Endothelial cell (in vitro differentiated cells): ENCODE measurements at regions not wholly inside any gene's neighbourhood (a gene's known extent, or its start where the extent isn't known, plus 50 kb on each side); places are given as distances from the start of the nearest gene placed in this dataset.

Source experiments
- DNase-seq: peaks from one replicate; pipeline ENCODE4 v3.0.0; 2021; ENCODE audit warnings: low spot score
- H3K27ac Mint-ChIP-seq: one replicate; pipeline ENCODE4 v1.8.0; 2021; ENCODE audit warnings: mixed read lengths, inconsistent platforms; ENCODE audit not compliant: unreplicated experiment
- H3K27me3 Mint-ChIP-seq: one replicate; pipeline ENCODE4 v1.8.0; 2021; ENCODE audit warnings: mild to moderate bottlenecking, moderate library complexity, mixed read lengths, inconsistent platforms; ENCODE audit not compliant: unreplicated experiment
- H3K36me3 Mint-ChIP-seq: one replicate; pipeline ENCODE4 v1.8.0; 2021; ENCODE audit warnings: mild to moderate bottlenecking, low read depth, mixed read lengths, inconsistent platforms; ENCODE audit not compliant: unreplicated experiment
- H3K4me1 Mint-ChIP-seq: one replicate; pipeline ENCODE4 v1.8.0; 2021; ENCODE audit warnings: mild to moderate bottlenecking, mixed read lengths, inconsistent platforms; ENCODE audit not compliant: unreplicated experiment
- H3K4me3 Mint-ChIP-seq: one replicate; pipeline ENCODE4 v1.8.0; 2021; ENCODE audit warnings: mild to moderate bottlenecking, mixed read lengths, inconsistent platforms; ENCODE audit not compliant: unreplicated experiment
- H3K9me3 Mint-ChIP-seq: one replicate; pipeline ENCODE4 v1.8.0; 2021; ENCODE audit warnings: mixed read lengths, inconsistent platforms; ENCODE audit not compliant: unreplicated experiment
- TF ChIP-seq, protein P1 (sequence below): fragments of 200-600 bp; sonication (generic); IDR thresholded peaks from one replicate; pipeline ENCODE4 v1.5.0; 2021; ENCODE audit warnings: antibody characterized with exemption; ENCODE audit not compliant: unreplicated experiment

DNA sequence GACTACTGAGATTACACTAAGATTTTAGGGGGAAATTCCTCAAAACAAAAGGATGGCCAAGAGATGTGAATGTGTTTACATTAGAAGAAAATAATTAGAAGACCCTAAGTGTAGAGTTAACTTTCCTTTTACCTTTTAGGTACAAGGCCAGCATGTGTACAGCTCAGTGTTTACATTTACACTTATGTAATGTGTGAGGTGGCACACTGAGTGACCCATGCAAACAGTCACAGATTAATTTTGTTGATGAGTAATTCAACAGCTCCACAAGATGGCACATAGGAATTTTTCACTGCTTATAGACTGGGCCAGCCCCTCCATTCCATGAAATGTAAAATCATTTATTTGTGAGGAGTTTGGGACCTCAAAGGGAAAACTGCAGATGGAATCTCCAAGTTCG lies 90.1 kb upstream of the SLC12A2 start:
- Mint-ChIP-seq H3K27ac (no peak overlapping the region), H3K36me3 (no peaks in the 10 kb centered on the region), H3K4me3 (no peak overlapping the region), H3K4me1 (peaks cover 6% of the 10 kb centered on the region), H3K9me3 (no peaks in the 10 kb centered on the region), H3K27me3 (peaks cover 5% of the 10 kb centered on the region)
- no peak for DNase-seq
- TF ChIP-seq, protein P1, sequence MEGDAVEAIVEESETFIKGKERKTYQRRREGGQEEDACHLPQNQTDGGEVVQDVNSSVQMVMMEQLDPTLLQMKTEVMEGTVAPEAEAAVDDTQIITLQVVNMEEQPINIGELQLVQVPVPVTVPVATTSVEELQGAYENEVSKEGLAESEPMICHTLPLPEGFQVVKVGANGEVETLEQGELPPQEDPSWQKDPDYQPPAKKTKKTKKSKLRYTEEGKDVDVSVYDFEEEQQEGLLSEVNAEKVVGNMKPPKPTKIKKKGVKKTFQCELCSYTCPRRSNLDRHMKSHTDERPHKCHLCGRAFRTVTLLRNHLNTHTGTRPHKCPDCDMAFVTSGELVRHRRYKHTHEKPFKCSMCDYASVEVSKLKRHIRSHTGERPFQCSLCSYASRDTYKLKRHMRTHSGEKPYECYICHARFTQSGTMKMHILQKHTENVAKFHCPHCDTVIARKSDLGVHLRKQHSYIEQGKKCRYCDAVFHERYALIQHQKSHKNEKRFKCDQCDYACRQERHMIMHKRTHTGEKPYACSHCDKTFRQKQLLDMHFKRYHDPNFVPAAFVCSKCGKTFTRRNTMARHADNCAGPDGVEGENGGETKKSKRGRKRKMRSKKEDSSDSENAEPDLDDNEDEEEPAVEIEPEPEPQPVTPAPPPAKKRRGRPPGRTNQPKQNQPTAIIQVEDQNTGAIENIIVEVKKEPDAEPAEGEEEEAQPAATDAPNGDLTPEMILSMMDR = no peak

DNA sequence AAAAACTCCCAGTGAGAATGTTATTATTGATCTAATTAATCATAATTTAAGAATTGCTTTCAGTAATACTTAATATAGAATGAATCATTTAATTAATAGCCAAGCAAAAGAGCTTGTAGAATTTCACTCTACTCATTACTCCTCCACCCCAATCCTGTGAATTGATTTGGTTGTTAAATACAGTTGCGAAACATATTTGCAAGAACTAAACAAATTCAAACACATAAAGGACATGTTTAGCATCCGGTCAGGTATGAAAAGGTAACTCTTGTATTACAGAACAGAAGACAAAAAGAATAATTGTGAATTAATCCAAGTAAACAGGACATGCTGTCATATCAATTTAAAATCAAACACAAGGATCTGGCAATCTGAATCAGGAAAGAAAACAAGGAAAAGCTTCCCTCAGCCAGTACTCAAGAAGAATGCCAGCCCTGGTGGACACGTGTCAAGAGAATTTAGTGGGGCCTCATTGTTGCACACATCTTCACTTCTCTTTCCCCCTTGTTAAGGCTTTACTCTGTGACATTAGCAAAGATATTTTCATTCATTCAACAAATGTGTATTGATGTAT lies 89.4 kb upstream of the SLC12A2 start:
- Mint-ChIP-seq H3K27ac (no peak overlapping the region), H3K9me3 (no peaks in the 10 kb centered on the region), H3K4me3 (no peak overlapping the region), H3K27me3 (peaks cover 2% of the 10 kb centered on the region), H3K36me3 (no peaks in the 10 kb centered on the region), H3K4me1 (peaks cover 6% of the 10 kb centered on the region)
- TF ChIP-seq, protein P1 = no peak
- no peak for DNase-seq

DNA sequence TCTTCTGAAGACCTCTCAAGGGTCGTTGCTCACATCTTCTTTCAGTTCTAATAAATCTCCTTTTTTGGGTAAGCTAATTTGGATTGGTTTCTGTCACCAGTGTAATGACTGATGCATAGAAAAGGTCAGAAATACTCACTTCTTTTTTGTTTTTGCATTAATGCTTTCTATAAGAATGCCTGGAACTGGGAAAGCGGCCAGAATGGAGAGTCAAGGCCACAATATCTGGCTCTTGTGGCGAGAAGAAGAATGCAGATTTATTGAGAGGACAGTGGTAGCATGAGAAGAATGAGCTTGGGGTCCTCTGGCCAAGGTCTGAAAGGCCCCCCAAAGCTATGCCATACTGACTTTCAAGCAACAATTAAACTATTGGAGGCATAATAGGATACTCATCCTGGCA lies 88.0 kb upstream of the SLC12A2 start:
- no peak overlapping the region for H3K27ac Mint-ChIP-seq
- DNase-seq = no peak
- TF ChIP-seq, protein P1 = no peak
- H3K36me3 Mint-ChIP-seq = no peaks in the 10 kb centered on the region
- H3K9me3 Mint-ChIP-seq = no peaks in the 10 kb centered on the region
- H3K27me3 Mint-ChIP-seq = peaks cover 2% of the 10 kb centered on the region
- H3K4me1 Mint-ChIP-seq = peaks cover 11% of the 10 kb centered on the region
- no peak overlapping the region for H3K4me3 Mint-ChIP-seq

DNA sequence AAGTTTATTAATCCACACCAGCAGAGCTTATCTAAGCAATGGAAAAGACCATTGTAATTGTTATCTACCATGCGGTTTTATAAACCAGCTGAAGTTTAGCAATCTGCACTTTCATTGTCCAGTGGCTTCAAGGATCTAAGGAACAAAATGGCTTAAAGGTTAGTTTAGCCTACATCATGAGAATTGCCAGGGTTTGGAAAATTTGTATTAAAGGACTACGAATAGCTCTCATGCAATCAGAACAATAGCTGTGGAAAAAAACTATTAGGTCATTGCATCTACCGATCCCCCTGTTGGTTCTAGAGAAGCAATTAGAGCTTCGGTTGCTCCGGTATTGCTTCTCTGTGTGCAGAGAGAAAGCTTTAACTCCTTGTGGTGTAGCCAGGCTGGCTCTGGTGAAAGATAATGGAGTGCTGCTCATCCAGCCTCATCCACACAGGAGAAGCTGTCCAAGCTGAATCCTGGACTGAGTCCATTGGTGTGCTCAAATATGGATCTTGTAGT lies 86.3 kb upstream of the SLC12A2 start:
- Mint-ChIP-seq H3K4me3 (no peak overlapping the region), H3K9me3 (no peaks in the 10 kb centered on the region), H3K27me3 (peaks cover 2% of the 10 kb centered on the region), H3K36me3 (no peaks in the 10 kb centered on the region), H3K4me1 (peaks cover 11% of the 10 kb centered on the region), H3K27ac (no peak overlapping the region)
- no peak for DNase-seq
- TF ChIP-seq, protein P1 = no peak

DNA sequence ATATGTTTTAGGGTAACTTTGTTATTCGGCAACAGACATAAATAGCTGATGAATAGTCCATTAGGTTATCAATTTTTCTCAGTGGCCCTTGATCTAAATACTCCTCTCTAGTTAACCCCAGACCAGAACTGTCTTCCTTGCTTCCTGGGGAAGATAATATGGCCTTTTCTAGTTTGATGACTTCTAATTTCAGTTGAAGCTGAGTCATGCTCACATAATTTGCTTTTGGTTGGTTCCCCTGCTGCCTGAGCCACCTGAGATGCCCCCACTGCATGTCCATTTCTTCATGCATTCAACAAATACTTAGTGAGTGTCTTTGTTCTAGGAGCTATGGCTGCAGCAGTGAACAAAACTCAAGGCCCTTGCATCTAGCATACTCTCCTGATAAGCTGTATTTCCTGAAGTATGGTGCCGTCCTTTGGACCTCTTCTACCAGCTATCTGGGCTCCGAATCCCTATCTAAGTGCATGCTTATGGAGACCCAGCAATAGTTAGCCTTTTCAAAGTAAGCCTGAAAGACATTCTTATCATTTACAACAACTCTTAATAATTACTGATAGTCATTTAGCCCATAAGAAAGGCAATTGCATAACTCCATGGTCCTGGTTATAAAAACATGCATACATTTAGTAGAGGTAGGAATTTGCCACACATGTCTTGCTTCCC lies 84.5 kb upstream of the SLC12A2 start:
- Mint-ChIP-seq H3K9me3 (no peaks in the 10 kb centered on the region), H3K4me3 (no peak overlapping the region), H3K4me1 (peaks cover 15% of the 10 kb centered on the region), H3K36me3 (no peaks in the 10 kb centered on the region), H3K27me3 (peaks cover 2% of the 10 kb centered on the region), H3K27ac (no peak overlapping the region)
- no peak for DNase-seq
- TF ChIP-seq, protein P1 = no peak
